Keratinocyte (primary cell): ENCODE measurements at regions not wholly inside any gene's neighbourhood (a gene's known extent, or its start where the extent isn't known, plus 50 kb on each side); places are given as distances from the start of the nearest gene placed in this dataset.

Experiments
- EZH2 ChIP-seq: IDR thresholded peaks from one replicate; pipeline ENCODE4 v1.6.1; 2012; ENCODE audit warnings: inconsistent platforms, mild to moderate bottlenecking, low read length, moderate library complexity
- TF ChIP-seq, protein P1 (sequence below), 3 experiments: IDR thresholded peaks in 1 of 3; conservative IDR thresholded peaks in 1 of 3; optimal IDR thresholded peaks in 1 of 3; 2 replicates in 2 of 3; 3 replicates in 1 of 3; pipeline versions ENCODE3 to v1.5.1; 2011; ENCODE audit warnings: low read length in 3 of 3, mild to moderate bottlenecking in 3 of 3, moderate library complexity in 2 of 3, control low read depth in 1 of 3, inconsistent platforms in 1 of 3; ENCODE audit not compliant: insufficient read depth in 2 of 3; ENCODE audit errors: extremely low read depth in 1 of 3

- TF ChIP-seq, protein P1, sequence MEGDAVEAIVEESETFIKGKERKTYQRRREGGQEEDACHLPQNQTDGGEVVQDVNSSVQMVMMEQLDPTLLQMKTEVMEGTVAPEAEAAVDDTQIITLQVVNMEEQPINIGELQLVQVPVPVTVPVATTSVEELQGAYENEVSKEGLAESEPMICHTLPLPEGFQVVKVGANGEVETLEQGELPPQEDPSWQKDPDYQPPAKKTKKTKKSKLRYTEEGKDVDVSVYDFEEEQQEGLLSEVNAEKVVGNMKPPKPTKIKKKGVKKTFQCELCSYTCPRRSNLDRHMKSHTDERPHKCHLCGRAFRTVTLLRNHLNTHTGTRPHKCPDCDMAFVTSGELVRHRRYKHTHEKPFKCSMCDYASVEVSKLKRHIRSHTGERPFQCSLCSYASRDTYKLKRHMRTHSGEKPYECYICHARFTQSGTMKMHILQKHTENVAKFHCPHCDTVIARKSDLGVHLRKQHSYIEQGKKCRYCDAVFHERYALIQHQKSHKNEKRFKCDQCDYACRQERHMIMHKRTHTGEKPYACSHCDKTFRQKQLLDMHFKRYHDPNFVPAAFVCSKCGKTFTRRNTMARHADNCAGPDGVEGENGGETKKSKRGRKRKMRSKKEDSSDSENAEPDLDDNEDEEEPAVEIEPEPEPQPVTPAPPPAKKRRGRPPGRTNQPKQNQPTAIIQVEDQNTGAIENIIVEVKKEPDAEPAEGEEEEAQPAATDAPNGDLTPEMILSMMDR (optimal IDR thresholded peaks at IDR 0.05 in 1 of 3, IDR thresholded peaks at IDR 0.05 in 1 of 3, conservative IDR thresholded peaks at IDR 0.05 in 1 of 3; ENCODE audit: extremely low read depth in 1 of 3, insufficient read depth in 2 of 3, low read length in 3 of 3) = no peak
- TF ChIP-seq EZH2 = no peak
Measured at GRCh38 chr2:61727746-61728145, 126.1 kb downstream of the FAM161A start.
